CD14-positive monocyte (primary cell): ENCODE measurements at regions not wholly inside any gene's neighbourhood (a gene's known extent, or its start where the extent isn't known, plus 50 kb on each side); places are given as distances from the start of the nearest gene placed in this dataset.

Experiments used
- DNase-seq, 3 donors: peaks; one replicate each; pipeline ENCODE4 v3.0.0-alpha.2; 2011 to 2022
- H2AFZ ChIP-seq: 2 replicates; pipeline ENCODE4 v1.6.0; 2012; ENCODE audit warnings: mild to moderate bottlenecking, low read depth, low read length, inconsistent platforms; ENCODE audit not compliant: insufficient read depth, poor library complexity, severe bottlenecking
- H3K27ac ChIP-seq, 2 donors: 1 replicate in 1 of 2; 2 replicates in 1 of 2; pipeline ENCODE4 v1.5.1; 2012 to 2013; ENCODE audit warnings: low read length in 2 of 2, control low read depth in 1 of 2, inconsistent platforms in 1 of 2, low read depth in 1 of 2, mild to moderate bottlenecking in 1 of 2
- H3K27me3 ChIP-seq, 2 donors: one replicate each; pipeline versions ENCODE4 v1.6.0 to v1.6.1; 2011 to 2013; ENCODE audit warnings: low read length in 2 of 2; ENCODE audit not compliant: control insufficient read depth in 2 of 2, insufficient read depth in 2 of 2
- H3K36me3 ChIP-seq, 2 donors: replicated peaks in 1 of 2; 1 replicate in 1 of 2; 2 replicates in 1 of 2; pipeline versions ENCODE4 v1.5.1 to v1.6.1; 2012 to 2013; ENCODE audit warnings: low read length in 2 of 2, control low read depth in 1 of 2, inconsistent platforms in 1 of 2, mild to moderate bottlenecking in 1 of 2; ENCODE audit not compliant: insufficient read depth in 2 of 2, control insufficient read depth in 1 of 2
- H3K4me1 ChIP-seq, 2 donors: 1 replicate in 1 of 2; 2 replicates in 1 of 2; pipeline versions ENCODE4 v1.5.1 to v1.6.1; 2012 to 2013; ENCODE audit warnings: low read length in 2 of 2, control low read depth in 1 of 2, inconsistent platforms in 1 of 2, mild to moderate bottlenecking in 1 of 2, moderate library complexity in 1 of 2; ENCODE audit not compliant: insufficient read depth in 2 of 2, control insufficient read depth in 1 of 2
- H3K4me2 ChIP-seq: replicated peaks from 2 replicates; pipeline ENCODE3; 2012; ENCODE audit warnings: low read length, moderate library complexity, mild to moderate bottlenecking; ENCODE audit not compliant: poor library complexity, severe bottlenecking; ENCODE audit errors: extremely low read depth
- H3K4me3 ChIP-seq, 3 experiments: fragments of 200-600 bp in 1 of 3; sonication (generic) in 1 of 3; replicated peaks in 1 of 3; 1 replicate in 2 of 3; 2 replicates in 1 of 3; pipeline ENCODE4 v1.5.1; 2011 to 2013; ENCODE audit warnings: low read length in 3 of 3, mild to moderate bottlenecking in 3 of 3, control low read depth in 2 of 3, low read depth in 2 of 3, inconsistent platforms in 1 of 3, moderate library complexity in 1 of 3
- H3K79me2 ChIP-seq: 2 replicates; pipeline ENCODE4 v1.6.0; 2012; ENCODE audit warnings: mild to moderate bottlenecking, control low read depth, inconsistent platforms, low read length, moderate library complexity; ENCODE audit not compliant: insufficient read depth
- H3K9ac ChIP-seq: 2 replicates; pipeline ENCODE4 v1.6.0; 2017; ENCODE audit warnings: low read length, mild to moderate bottlenecking; ENCODE audit not compliant: insufficient read depth, poor library complexity, severe bottlenecking
- H3K9me3 ChIP-seq, 2 donors: replicated peaks in 1 of 2; 1 replicate in 1 of 2; 2 replicates in 1 of 2; pipeline versions ENCODE4 v1.5.1 to v1.6.1; 2012 to 2013; ENCODE audit warnings: low read length in 2 of 2, control low read depth in 1 of 2; ENCODE audit not compliant: control insufficient read depth in 1 of 2, insufficient read depth in 1 of 2
- H4K20me1 ChIP-seq: 2 replicates; pipeline ENCODE4 v1.6.0; 2012; ENCODE audit warnings: mild to moderate bottlenecking, low read length, control low read depth, moderate library complexity; ENCODE audit not compliant: insufficient read depth
- H3K27ac Mint-ChIP-seq, 7 donors: one replicate each; pipeline ENCODE4 v1.8.0; 2020; ENCODE audit warnings: mild to moderate bottlenecking in 7 of 7, mixed read lengths in 7 of 7, moderate library complexity in 6 of 7, inconsistent platforms in 2 of 7
- H3K27me3 Mint-ChIP-seq, 3 donors: one replicate each; pipeline ENCODE4 v1.8.0; 2021 to 2022; ENCODE audit warnings: low read depth in 3 of 3, mild to moderate bottlenecking in 3 of 3, mixed read lengths in 3 of 3, moderate library complexity in 3 of 3, inconsistent platforms in 1 of 3
- H3K36me3 Mint-ChIP-seq, 2 donors: one replicate each; pipeline ENCODE4 v1.8.0; 2020; ENCODE audit warnings: mixed read lengths in 2 of 2, inconsistent platforms in 1 of 2, mild to moderate bottlenecking in 1 of 2
- H3K4me1 Mint-ChIP-seq: one replicate; pipeline ENCODE4 v1.8.0; 2020; ENCODE audit warnings: mild to moderate bottlenecking, mixed read lengths
- H3K4me3 Mint-ChIP-seq, 2 donors: one replicate each; pipeline ENCODE4 v1.8.0; 2020; ENCODE audit warnings: mild to moderate bottlenecking in 2 of 2, mixed read lengths in 2 of 2, moderate library complexity in 1 of 2
- H3K9me3 Mint-ChIP-seq, 7 donors: one replicate each; pipeline ENCODE4 v1.8.0; 2020 to 2022; ENCODE audit warnings: mixed read lengths in 7 of 7, mild to moderate bottlenecking in 6 of 7, moderate library complexity in 6 of 7, inconsistent platforms in 2 of 7
- WGBS: methylation state at CpG from one replicate; pipeline ENCODE4 v1.1.5; 2013; ENCODE audit warnings: missing lambda C conversion rate; ENCODE audit not compliant: insufficient coverage; 5-methylcytosine and 5-hydroxymethylcytosine counted together
- intact Hi-C, 2 donors: fragments of 100-400 bp; cut with micrococcal nuclease; formaldehyde crosslinking; loops; one replicate each; pipeline versions ENCODE4 v1.15.0 to v1.15.1; 2023
- TF ChIP-seq, protein P1 (sequence below): fragments of 200-600 bp; IDR thresholded peaks from one replicate; pipeline ENCODE4 v1.8.0; 2022; ENCODE audit warnings: antibody characterized with exemption, mild to moderate bottlenecking

DNA sequence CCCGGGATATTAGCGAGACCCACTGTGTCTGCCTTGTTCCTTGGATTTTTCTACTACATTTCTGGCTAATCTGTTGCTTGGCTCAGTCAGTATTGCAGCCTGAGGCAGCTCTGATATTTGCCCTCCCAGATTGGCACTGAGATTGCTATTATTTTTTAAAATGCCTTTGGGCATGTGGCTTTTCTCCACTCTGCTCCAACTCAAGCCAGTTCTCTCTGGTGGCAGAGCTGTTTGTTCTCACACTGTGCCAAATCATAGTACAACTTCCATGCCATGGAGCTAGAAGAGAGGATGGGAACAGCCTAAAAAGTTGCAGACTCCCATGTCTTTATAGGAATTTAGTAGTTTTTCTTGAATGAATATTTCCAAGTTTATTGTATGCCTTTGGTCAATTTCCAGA, 155.9 kb upstream of the ATP10B start:
- peaks cover 0 to 10% of the 10 kb centered on the region in 2 donors for H3K9me3 ChIP-seq
- no peak overlapping the region for H3K27ac Mint-ChIP-seq
- no peak overlapping the region for H3K9ac ChIP-seq
- TF ChIP-seq, protein P1, sequence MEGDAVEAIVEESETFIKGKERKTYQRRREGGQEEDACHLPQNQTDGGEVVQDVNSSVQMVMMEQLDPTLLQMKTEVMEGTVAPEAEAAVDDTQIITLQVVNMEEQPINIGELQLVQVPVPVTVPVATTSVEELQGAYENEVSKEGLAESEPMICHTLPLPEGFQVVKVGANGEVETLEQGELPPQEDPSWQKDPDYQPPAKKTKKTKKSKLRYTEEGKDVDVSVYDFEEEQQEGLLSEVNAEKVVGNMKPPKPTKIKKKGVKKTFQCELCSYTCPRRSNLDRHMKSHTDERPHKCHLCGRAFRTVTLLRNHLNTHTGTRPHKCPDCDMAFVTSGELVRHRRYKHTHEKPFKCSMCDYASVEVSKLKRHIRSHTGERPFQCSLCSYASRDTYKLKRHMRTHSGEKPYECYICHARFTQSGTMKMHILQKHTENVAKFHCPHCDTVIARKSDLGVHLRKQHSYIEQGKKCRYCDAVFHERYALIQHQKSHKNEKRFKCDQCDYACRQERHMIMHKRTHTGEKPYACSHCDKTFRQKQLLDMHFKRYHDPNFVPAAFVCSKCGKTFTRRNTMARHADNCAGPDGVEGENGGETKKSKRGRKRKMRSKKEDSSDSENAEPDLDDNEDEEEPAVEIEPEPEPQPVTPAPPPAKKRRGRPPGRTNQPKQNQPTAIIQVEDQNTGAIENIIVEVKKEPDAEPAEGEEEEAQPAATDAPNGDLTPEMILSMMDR: no peak
- H4K20me1 ChIP-seq: no peaks in the 10 kb centered on the region
- no peaks in the 10 kb centered on the region for H3K4me1 ChIP-seq
- 100% methylated on average over 1 of the region's 2 CpGs for WGBS
- no peak overlapping the region for H2AFZ ChIP-seq
- no peak overlapping the region for H3K4me2 ChIP-seq
- H3K27me3 ChIP-seq: no peaks in the 10 kb centered on the region
- intact Hi-C loops: no loop called here
- no peak for DNase-seq
- H3K36me3 ChIP-seq: no peaks in the 10 kb centered on the region
- no peaks in the 10 kb centered on the region for H3K36me3 Mint-ChIP-seq
- H3K27me3 Mint-ChIP-seq: no peaks in the 10 kb centered on the region
- H3K79me2 ChIP-seq: no peaks in the 10 kb centered on the region
- H3K4me3 ChIP-seq: no peak overlapping the region
- no peak overlapping the region for H3K27ac ChIP-seq
- no peaks in the 10 kb centered on the region for H3K4me1 Mint-ChIP-seq
- H3K4me3 Mint-ChIP-seq: no peak overlapping the region
- peaks cover 0 to 11% (median 5%) of the 10 kb centered on the region in 7 donors for H3K9me3 Mint-ChIP-seq

DNA sequence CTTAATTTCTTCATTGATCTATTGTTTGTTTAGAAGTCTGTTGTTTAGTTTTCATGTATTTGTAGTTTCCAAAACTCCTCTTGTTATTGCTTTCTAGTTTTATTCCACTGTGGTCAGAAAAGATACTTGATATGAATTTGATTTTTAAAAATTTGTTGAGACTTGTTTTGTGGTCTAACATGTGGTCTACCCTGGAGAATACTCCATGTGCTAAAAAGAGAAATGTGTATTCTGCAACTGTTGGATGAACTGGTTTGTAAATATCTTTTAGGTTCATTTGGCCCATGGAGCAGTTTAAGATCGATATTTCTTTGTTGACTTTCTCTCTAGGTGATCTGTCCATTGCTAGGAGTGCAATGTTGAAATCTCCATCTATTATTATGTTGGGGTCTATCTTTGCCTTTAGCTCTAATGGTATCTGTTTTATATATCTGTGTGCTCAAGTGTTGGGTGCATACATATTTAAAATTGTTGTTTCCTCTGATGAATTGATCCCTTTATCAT, 150.6 kb upstream of the ATP10B start:
- Mint-ChIP-seq H3K4me1 (no peaks in the 10 kb centered on the region), H3K36me3 (no peaks in the 10 kb centered on the region), H3K27ac (no peak overlapping the region), H3K27me3 (peaks cover 0 to 2% (median 0%) of the 10 kb centered on the region in 3 donors), H3K4me3 (no peak overlapping the region), H3K9me3 (peaks cover 0 to 13% (median 9%) of the 10 kb centered on the region in 7 donors)
- WGBS: 80% methylated on average over 1 of the region's 1 CpG
- intact Hi-C loops: no loop called here
- no peaks in the 10 kb centered on the region for H3K36me3 ChIP-seq
- H3K4me2 ChIP-seq: no peak overlapping the region
- no peaks in the 10 kb centered on the region for H3K27me3 ChIP-seq
- no peak overlapping the region for H2AFZ ChIP-seq
- H4K20me1 ChIP-seq: no peaks in the 10 kb centered on the region
- DNase-seq: no peak
- no peaks in the 10 kb centered on the region for H3K79me2 ChIP-seq
- no peak overlapping the region for H3K27ac ChIP-seq
- peaks cover 0 to 15% of the 10 kb centered on the region in 2 donors for H3K9me3 ChIP-seq
- TF ChIP-seq, protein P1: no peak
- H3K9ac ChIP-seq: no peak overlapping the region
- H3K4me3 ChIP-seq: no peak overlapping the region
- no peaks in the 10 kb centered on the region for H3K4me1 ChIP-seq
